NCI-H1694 treated with DMSO at 0.1 percent for 48 hours (cell line): ENCODE measurements at regions not wholly inside any gene's neighbourhood (a gene's known extent, or its start where the extent isn't known, plus 50 kb on each side); places are given as distances from the start of the nearest gene placed in this dataset.
"Not testable (repeated sequence)": the region's sequence is repeated elsewhere in the genome, so short reads cannot be mapped to it uniquely, and the experiment has no call there.

ENCODE experiments used
- DNase-seq: peaks from one replicate; lab custom pipeline; 2025; lab: John Stamatoyannopoulos, UW

GRCh38 chr21:33972539-33972938, 56.9 kb upstream of the ATP5PO start:
- no peak for DNase-seq

GRCh38 chr21:33971492-33972013, 55.9 kb upstream of the ATP5PO start:
- no peak for DNase-seq

GRCh38 chr21:33969581-33969980, 54.0 kb upstream of the ATP5PO start:
- DNase-seq, result no peak

GRCh38 chr21:33968995-33969348, 53.4 kb upstream of the ATP5PO start:
- no peak for DNase-seq

- DNase-seq, result no peak
Measured at GRCh38 chr21:33968080-33968994, 52.7 kb upstream of the ATP5PO start.

- no peak for DNase-seq
Measured at GRCh38 chr21:33967086-33967571, 51.5 kb upstream of the ATP5PO start.

GRCh38 chr21:33966324-33966949, 50.8 kb upstream of the ATP5PO start:
- DNase-seq, result no peak

- DNase-seq, result not testable (repeated sequence)
Measured at GRCh38 chr21:33965662-33966061, 50.1 kb upstream of the ATP5PO start.
